Thoracic aorta (tissue), 2 donors: ENCODE measurements at regions not wholly inside any gene's neighbourhood (a gene's known extent, or its start where the extent isn't known, plus 50 kb on each side); places are given as distances from the start of the nearest gene placed in this dataset.
"Not testable (repeated sequence)": the region's sequence is repeated elsewhere in the genome, so short reads cannot be mapped to it uniquely, and the experiment has no call there.

Experiments used
- ATAC-seq: fragments of 150-250 bp; one replicate; pipeline ENCODE4 v1.8.0; 2017; ENCODE audit warnings: low read depth; ENCODE audit not compliant: insufficient number of reproducible peaks, low FRiP score
- DNase-seq: peaks from one replicate; pipeline ENCODE4 v3.0.0-alpha.2; 2020; ENCODE audit warnings: low spot score
- H3K27ac ChIP-seq, 2 donors: fragments of 200-600 bp; sonication (generic); 1 replicate in 1 of 2; 2 replicates in 1 of 2; pipeline ENCODE4 v1.5.1; 2016; ENCODE audit warnings: mild to moderate bottlenecking in 2 of 2, moderate library complexity in 2 of 2
- H3K27me3 ChIP-seq: fragments of 200-600 bp; sonication (generic); replicated peaks from 2 replicates; pipeline ENCODE4 v1.6.0; 2016; ENCODE audit warnings: mild to moderate bottlenecking; ENCODE audit not compliant: insufficient read depth
- H3K36me3 ChIP-seq: fragments of 200-600 bp; sonication (generic); one replicate; pipeline ENCODE4 v1.5.1; 2016
- H3K4me1 ChIP-seq, 2 donors: fragments of 200-600 bp; sonication (generic); 1 replicate in 1 of 2; 2 replicates in 1 of 2; pipeline versions ENCODE4 v1.5.1 to v1.6.0; 2016; ENCODE audit warnings: low read depth in 2 of 2, mild to moderate bottlenecking in 1 of 2; ENCODE audit not compliant: control insufficient read depth in 1 of 2
- H3K4me3 ChIP-seq: fragments of 200-600 bp; sonication (generic); 2 replicates; pipeline ENCODE4 v1.5.1; 2016; ENCODE audit warnings: mild to moderate bottlenecking
- H3K9me3 ChIP-seq: fragments of 200-600 bp; sonication (generic); 2 replicates; pipeline ENCODE4 v1.5.1; 2016
- TF ChIP-seq, protein P1 (sequence below): fragments of 200-600 bp; sonication (generic); IDR thresholded peaks from one replicate; pipeline ENCODE4 v1.5.1; 2019; ENCODE audit warnings: antibody characterized with exemption

GRCh38 chr15:77869021-77869895, 208.3 kb downstream of the TBC1D2B start:
- TF ChIP-seq, protein P1, sequence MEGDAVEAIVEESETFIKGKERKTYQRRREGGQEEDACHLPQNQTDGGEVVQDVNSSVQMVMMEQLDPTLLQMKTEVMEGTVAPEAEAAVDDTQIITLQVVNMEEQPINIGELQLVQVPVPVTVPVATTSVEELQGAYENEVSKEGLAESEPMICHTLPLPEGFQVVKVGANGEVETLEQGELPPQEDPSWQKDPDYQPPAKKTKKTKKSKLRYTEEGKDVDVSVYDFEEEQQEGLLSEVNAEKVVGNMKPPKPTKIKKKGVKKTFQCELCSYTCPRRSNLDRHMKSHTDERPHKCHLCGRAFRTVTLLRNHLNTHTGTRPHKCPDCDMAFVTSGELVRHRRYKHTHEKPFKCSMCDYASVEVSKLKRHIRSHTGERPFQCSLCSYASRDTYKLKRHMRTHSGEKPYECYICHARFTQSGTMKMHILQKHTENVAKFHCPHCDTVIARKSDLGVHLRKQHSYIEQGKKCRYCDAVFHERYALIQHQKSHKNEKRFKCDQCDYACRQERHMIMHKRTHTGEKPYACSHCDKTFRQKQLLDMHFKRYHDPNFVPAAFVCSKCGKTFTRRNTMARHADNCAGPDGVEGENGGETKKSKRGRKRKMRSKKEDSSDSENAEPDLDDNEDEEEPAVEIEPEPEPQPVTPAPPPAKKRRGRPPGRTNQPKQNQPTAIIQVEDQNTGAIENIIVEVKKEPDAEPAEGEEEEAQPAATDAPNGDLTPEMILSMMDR = no peak
- H3K4me1 ChIP-seq = no peaks in the 10 kb centered on the region

GRCh38 chr15:77868048-77868629, 209.4 kb downstream of the TBC1D2B start:
- not testable (repeated sequence) for H3K4me3 ChIP-seq, H3K4me1 ChIP-seq, H3K36me3 ChIP-seq, H3K9me3 ChIP-seq, H3K27me3 ChIP-seq, H3K27ac ChIP-seq, DNase-seq, ATAC-seq

More at GRCh38 chr15:77869021-77869895, 208.3 kb downstream of the TBC1D2B start:
- no peak for DNase-seq
- H3K4me3 ChIP-seq = no peak overlapping the region
- no peaks in the 10 kb centered on the region for H3K36me3 ChIP-seq
- no peaks in the 10 kb centered on the region for H3K27me3 ChIP-seq
- H3K9me3 ChIP-seq = no peaks in the 10 kb centered on the region
- no peak for ATAC-seq
- H3K27ac ChIP-seq = no peak overlapping the region

DNA sequence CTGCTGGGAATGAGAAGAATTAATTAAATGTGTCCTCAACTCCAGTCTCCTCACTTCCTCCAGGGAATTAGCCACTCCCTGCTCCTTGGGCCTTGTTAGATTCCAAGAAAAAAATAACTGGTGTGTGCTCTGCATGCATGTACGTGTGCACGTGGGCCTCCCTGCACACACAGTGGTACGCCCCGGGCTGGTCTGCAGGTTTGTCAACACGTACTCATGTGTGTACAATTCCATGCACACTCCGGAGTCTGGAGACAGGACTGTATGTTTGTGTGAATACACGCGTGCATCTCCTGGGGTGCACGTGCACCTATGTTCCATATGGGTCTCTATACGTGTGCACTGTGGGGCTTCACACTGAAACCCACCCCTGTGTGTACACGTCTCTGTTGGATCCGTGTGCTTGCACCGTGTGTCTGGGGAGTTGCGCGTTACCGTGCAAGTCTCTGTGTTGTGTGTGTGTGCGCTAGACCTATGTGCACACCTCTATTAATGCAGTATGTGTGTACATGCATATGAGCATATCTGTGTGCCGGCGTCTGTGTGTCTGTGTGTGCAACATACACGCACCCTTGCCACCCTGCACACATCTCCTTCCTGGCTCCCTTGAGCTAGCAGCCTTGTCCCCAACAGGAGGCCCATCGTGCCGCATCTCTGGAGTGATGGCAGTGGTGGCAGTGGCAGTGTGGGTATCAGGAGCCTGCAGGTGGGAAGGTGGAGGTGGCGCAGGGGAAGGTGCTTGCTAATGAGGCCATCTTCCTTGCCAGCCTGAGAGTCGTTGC, 210.1 kb downstream of the TBC1D2B start:
- H3K9me3 ChIP-seq = no peaks in the 10 kb centered on the region
- ATAC-seq = no peak
- no peaks in the 10 kb centered on the region for H3K27me3 ChIP-seq
- H3K4me3 ChIP-seq = no peak overlapping the region
- no peak overlapping the region for H3K27ac ChIP-seq
- no peak for DNase-seq
- no peaks in the 10 kb centered on the region for H3K36me3 ChIP-seq
- TF ChIP-seq, protein P1 = no peak
- H3K4me1 ChIP-seq = no peaks in the 10 kb centered on the region

- Histone ChIP-seq H3K27ac (no peak overlapping the region), H3K27me3 (no peaks in the 10 kb centered on the region), H3K4me3 (no peak overlapping the region), H3K36me3 (no peaks in the 10 kb centered on the region), H3K4me1 (no peaks in the 10 kb centered on the region), H3K9me3 (no peaks in the 10 kb centered on the region)
- TF ChIP-seq, protein P1 = no peak
- DNase-seq (no peak), ATAC-seq (no peak)
Measured at GRCh38 chr15:77866596-77867125, 210.8 kb downstream of the TBC1D2B start.

DNA sequence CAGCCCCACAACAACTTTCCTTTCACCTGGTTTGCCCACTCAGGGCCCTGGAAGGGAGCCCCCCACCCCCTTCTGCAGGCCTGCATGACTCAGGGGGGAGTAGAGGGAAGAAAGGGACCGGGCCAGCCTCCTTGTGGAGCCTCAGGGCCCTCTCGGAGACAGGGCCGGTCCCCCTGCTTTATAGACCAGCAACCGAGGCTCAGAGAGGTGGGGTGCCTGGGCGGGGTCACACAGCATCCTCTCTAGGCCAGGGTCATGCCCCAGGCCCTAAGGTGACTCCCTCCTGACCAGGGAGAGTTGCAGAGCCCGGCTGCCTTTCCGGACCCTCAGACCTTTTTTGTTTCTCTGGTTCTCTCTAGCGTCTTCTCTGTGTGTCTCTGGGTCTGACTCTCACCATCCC, 211.3 kb downstream of the TBC1D2B start:
- H3K27me3 ChIP-seq = no peaks in the 10 kb centered on the region
- TF ChIP-seq, protein P1 = no peak
- H3K9me3 ChIP-seq = no peaks in the 10 kb centered on the region
- H3K27ac ChIP-seq = no peak overlapping the region
- no peaks in the 10 kb centered on the region for H3K36me3 ChIP-seq
- DNase-seq (no peak), ATAC-seq (no peak)
- no peak overlapping the region for H3K4me3 ChIP-seq
- no peaks in the 10 kb centered on the region for H3K4me1 ChIP-seq
